DND-41 (cell line): ENCODE measurements at regions not wholly inside any gene's neighbourhood (a gene's known extent, or its start where the extent isn't known, plus 50 kb on each side); places are given as distances from the start of the nearest gene placed in this dataset.

Source experiments
- CTCF ChIP-seq: IDR thresholded peaks from 2 replicates; pipeline ENCODE4 v1.5.1; 2012; ENCODE audit warnings: borderline replicate concordance, low read length, moderate library complexity, mild to moderate bottlenecking; ENCODE audit not compliant: poor library complexity, severe bottlenecking; ENCODE audit errors: extremely low read depth
- EZH2 ChIP-seq: IDR thresholded peaks from 3 replicates; pipeline ENCODE4 v1.6.1; 2012; ENCODE audit warnings: borderline replicate concordance, low read depth, mild to moderate bottlenecking, moderate library complexity, low read length, inconsistent platforms; ENCODE audit not compliant: severe bottlenecking

- TF ChIP-seq CTCF (no peak), EZH2 (no peak)
Measured at GRCh38 chr5:123790226-123790625, 278.2 kb downstream of the CSNK1G3 start.
